Stimulated activated effector memory CD8-positive, alpha-beta T cell treated with anti-CD3 and anti-CD28 coated beads, Interleukin-12 subunit alpha, Interleukin-12 subunit beta, amount 100 ng/mL, for 72 hours (primary cell): ENCODE measurements at regions not wholly inside any gene's neighbourhood (a gene's known extent, or its start where the extent isn't known, plus 50 kb on each side); places are given as distances from the start of the nearest gene placed in this dataset.

Experiments used
- ATAC-seq: fragments of 150-1000 bp; cut with Tn5 transposase; 2 replicates; pipeline ENCODE4 v1.10.0; 2021
- DNase-seq, 2 donors: peaks; one replicate each; pipeline ENCODE4 v3.0.0; 2021 to 2022; ENCODE audit warnings: low spot score in 2 of 2
- H3K27ac Mint-ChIP-seq: one replicate; pipeline ENCODE4 v1.8.0; 2022; ENCODE audit warnings: mild to moderate bottlenecking, mixed read lengths
- H3K36me3 Mint-ChIP-seq: one replicate; pipeline ENCODE4 v1.8.0; 2022; ENCODE audit warnings: mild to moderate bottlenecking, mixed read lengths
- H3K4me1 Mint-ChIP-seq: one replicate; pipeline ENCODE4 v1.8.0; 2022; ENCODE audit warnings: mixed read lengths
- H3K4me3 Mint-ChIP-seq: one replicate; pipeline ENCODE4 v1.8.0; 2022; ENCODE audit warnings: mild to moderate bottlenecking, mixed read lengths
- H3K9me3 Mint-ChIP-seq: one replicate; pipeline ENCODE4 v1.8.0; 2022; ENCODE audit warnings: mixed read lengths

- Mint-ChIP-seq H3K27ac (no peak overlapping the region), H3K9me3 (peaks cover 11% of the 10 kb centered on the region), H3K36me3 (no peaks in the 10 kb centered on the region), H3K4me1 (no peaks in the 10 kb centered on the region), H3K4me3 (no peak overlapping the region)
- no peak for DNase-seq
- no peak for ATAC-seq
Measured at GRCh38 chr2:122507261-122507660, 751.8 kb downstream of the TSN start.

- H3K4me3 Mint-ChIP-seq, result no peak overlapping the region
- peaks cover 8% of the 10 kb centered on the region for H3K9me3 Mint-ChIP-seq
- no peaks in the 10 kb centered on the region for H3K4me1 Mint-ChIP-seq
- H3K27ac Mint-ChIP-seq, result no peak overlapping the region
- DNase-seq (no peak), ATAC-seq (no peak)
- H3K36me3 Mint-ChIP-seq, result no peaks in the 10 kb centered on the region
Measured at GRCh38 chr2:122512091-122512490, 756.6 kb downstream of the TSN start.

- ATAC-seq (no peak), DNase-seq (no peak)
- no peak overlapping the region for H3K4me3 Mint-ChIP-seq
- no peaks in the 10 kb centered on the region for H3K36me3 Mint-ChIP-seq
- H3K4me1 Mint-ChIP-seq, result no peaks in the 10 kb centered on the region
- H3K27ac Mint-ChIP-seq, result no peak overlapping the region
- H3K9me3 Mint-ChIP-seq, result peaks cover 8% of the 10 kb centered on the region
Measured at GRCh38 chr2:122514451-122514996, 759.1 kb downstream of the TSN start.

GRCh38 chr2:122515731-122516290 lies 760.4 kb downstream of the TSN start:
- Mint-ChIP-seq H3K9me3 (peaks cover 8% of the 10 kb centered on the region), H3K27ac (no peak overlapping the region), H3K4me3 (no peak overlapping the region), H3K36me3 (no peaks in the 10 kb centered on the region), H3K4me1 (no peaks in the 10 kb centered on the region)
- no peak for DNase-seq
- no peak for ATAC-seq

- peaks cover 6% of the 10 kb centered on the region for H3K9me3 Mint-ChIP-seq
- H3K4me3 Mint-ChIP-seq, result no peak overlapping the region
- H3K27ac Mint-ChIP-seq, result no peak overlapping the region
- no peak for ATAC-seq
- no peaks in the 10 kb centered on the region for H3K36me3 Mint-ChIP-seq
- no peaks in the 10 kb centered on the region for H3K4me1 Mint-ChIP-seq
- DNase-seq, result no peak
Measured at GRCh38 chr2:122516775-122517174, 761.3 kb downstream of the TSN start.

GRCh38 chr2:122519366-122519765 lies 763.9 kb downstream of the TSN start:
- no peak for ATAC-seq
- Mint-ChIP-seq H3K4me1 (no peaks in the 10 kb centered on the region), H3K36me3 (no peaks in the 10 kb centered on the region), H3K9me3 (peaks cover 8% of the 10 kb centered on the region), H3K27ac (no peak overlapping the region), H3K4me3 (no peak overlapping the region)
- no peak for DNase-seq

GRCh38 chr2:122519821-122520611 lies 764.6 kb downstream of the TSN start:
- Mint-ChIP-seq H3K4me3 (no peak overlapping the region), H3K4me1 (no peaks in the 10 kb centered on the region), H3K27ac (no peak overlapping the region), H3K9me3 (peaks cover 8% of the 10 kb centered on the region), H3K36me3 (no peaks in the 10 kb centered on the region)
- DNase-seq (no peak), ATAC-seq (no peak)

GRCh38 chr2:122523143-122523542 lies 767.7 kb downstream of the TSN start:
- no peak for ATAC-seq

GRCh38 chr2:122523981-122524380 lies 768.5 kb downstream of the TSN start:
- H3K4me3 Mint-ChIP-seq, result no peak overlapping the region
- ATAC-seq (no peak), DNase-seq (no peak)
- H3K9me3 Mint-ChIP-seq, result peaks cover 13% of the 10 kb centered on the region
- no peaks in the 10 kb centered on the region for H3K36me3 Mint-ChIP-seq
- no peaks in the 10 kb centered on the region for H3K4me1 Mint-ChIP-seq
- no peak overlapping the region for H3K27ac Mint-ChIP-seq

More at GRCh38 chr2:122523143-122523542, 767.7 kb downstream of the TSN start:
- Mint-ChIP-seq H3K9me3 (peaks cover 13% of the 10 kb centered on the region), H3K4me1 (no peaks in the 10 kb centered on the region), H3K36me3 (no peaks in the 10 kb centered on the region), H3K27ac (no peak overlapping the region), H3K4me3 (no peak overlapping the region)
- DNase-seq, result no peak

- no peaks in the 10 kb centered on the region for H3K36me3 Mint-ChIP-seq
- DNase-seq (no peak), ATAC-seq (no peak)
- H3K27ac Mint-ChIP-seq, result no peak overlapping the region
- H3K9me3 Mint-ChIP-seq, result peaks cover 17% of the 10 kb centered on the region
- H3K4me1 Mint-ChIP-seq, result no peaks in the 10 kb centered on the region
- no peak overlapping the region for H3K4me3 Mint-ChIP-seq
Measured at GRCh38 chr2:122525336-122525735, 769.9 kb downstream of the TSN start.

- ATAC-seq (no peak), DNase-seq (no peak)
- Mint-ChIP-seq H3K27ac (no peak overlapping the region), H3K4me1 (no peaks in the 10 kb centered on the region), H3K36me3 (no peaks in the 10 kb centered on the region), H3K9me3 (peaks cover 18% of the 10 kb centered on the region), H3K4me3 (no peak overlapping the region)
Measured at GRCh38 chr2:122528061-122528460, 772.6 kb downstream of the TSN start.

- Mint-ChIP-seq H3K4me3 (no peak overlapping the region), H3K4me1 (no peaks in the 10 kb centered on the region), H3K27ac (no peak overlapping the region), H3K9me3 (peaks cover 15% of the 10 kb centered on the region), H3K36me3 (no peaks in the 10 kb centered on the region)
- DNase-seq (no peak), ATAC-seq (no peak)
Measured at GRCh38 chr2:122528958-122529705, 773.7 kb downstream of the TSN start.

- Mint-ChIP-seq H3K36me3 (no peaks in the 10 kb centered on the region), H3K27ac (no peak overlapping the region), H3K9me3 (peaks cover 19% of the 10 kb centered on the region), H3K4me3 (no peak overlapping the region), H3K4me1 (no peaks in the 10 kb centered on the region)
- no peak for ATAC-seq
- DNase-seq, result no peak
Measured at GRCh38 chr2:122530814-122531213, 775.4 kb downstream of the TSN start.

- no peaks in the 10 kb centered on the region for H3K4me1 Mint-ChIP-seq
- DNase-seq, result no peak
- no peak for ATAC-seq
- no peak overlapping the region for H3K4me3 Mint-ChIP-seq
- H3K9me3 Mint-ChIP-seq, result peaks cover 19% of the 10 kb centered on the region
- H3K27ac Mint-ChIP-seq, result no peak overlapping the region
- H3K36me3 Mint-ChIP-seq, result no peaks in the 10 kb centered on the region
Measured at GRCh38 chr2:122531290-122532071, 776.0 kb downstream of the TSN start.

- H3K4me1 Mint-ChIP-seq, result no peaks in the 10 kb centered on the region
- H3K9me3 Mint-ChIP-seq, result peaks cover 14% of the 10 kb centered on the region
- no peak for ATAC-seq
- no peak overlapping the region for H3K4me3 Mint-ChIP-seq
- DNase-seq, result no peak
- no peak overlapping the region for H3K27ac Mint-ChIP-seq
- no peaks in the 10 kb centered on the region for H3K36me3 Mint-ChIP-seq
Measured at GRCh38 chr2:122532072-122532344, 776.6 kb downstream of the TSN start.
